ENCODE measurements at regions not wholly inside any gene's neighbourhood (a gene's known extent, or its start where the extent isn't known, plus 50 kb on each side); places are given as distances from the start of the nearest gene placed in this dataset.

DNA sequence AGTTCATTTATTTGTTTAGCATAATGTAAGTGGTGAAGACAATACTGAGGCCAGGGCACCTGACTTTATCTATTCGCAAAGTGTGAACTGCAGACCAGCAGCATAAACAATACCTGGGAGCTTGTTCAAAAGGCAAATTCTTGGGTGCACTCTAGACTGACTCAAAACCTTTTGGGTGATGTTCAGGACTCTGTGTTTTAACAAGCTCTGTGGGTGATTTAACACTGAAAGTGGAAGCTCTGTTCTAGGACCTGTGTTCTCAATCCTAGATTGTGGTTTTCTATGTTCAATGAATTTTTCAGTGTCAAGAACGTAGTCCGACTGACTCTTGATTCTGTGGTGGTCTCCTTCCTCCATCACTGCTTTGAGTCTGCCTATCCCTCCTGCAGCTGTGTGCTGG lies 71.9 kb downstream of the GPR88 start (continued):
- TF ChIP-seq, protein P1, sequence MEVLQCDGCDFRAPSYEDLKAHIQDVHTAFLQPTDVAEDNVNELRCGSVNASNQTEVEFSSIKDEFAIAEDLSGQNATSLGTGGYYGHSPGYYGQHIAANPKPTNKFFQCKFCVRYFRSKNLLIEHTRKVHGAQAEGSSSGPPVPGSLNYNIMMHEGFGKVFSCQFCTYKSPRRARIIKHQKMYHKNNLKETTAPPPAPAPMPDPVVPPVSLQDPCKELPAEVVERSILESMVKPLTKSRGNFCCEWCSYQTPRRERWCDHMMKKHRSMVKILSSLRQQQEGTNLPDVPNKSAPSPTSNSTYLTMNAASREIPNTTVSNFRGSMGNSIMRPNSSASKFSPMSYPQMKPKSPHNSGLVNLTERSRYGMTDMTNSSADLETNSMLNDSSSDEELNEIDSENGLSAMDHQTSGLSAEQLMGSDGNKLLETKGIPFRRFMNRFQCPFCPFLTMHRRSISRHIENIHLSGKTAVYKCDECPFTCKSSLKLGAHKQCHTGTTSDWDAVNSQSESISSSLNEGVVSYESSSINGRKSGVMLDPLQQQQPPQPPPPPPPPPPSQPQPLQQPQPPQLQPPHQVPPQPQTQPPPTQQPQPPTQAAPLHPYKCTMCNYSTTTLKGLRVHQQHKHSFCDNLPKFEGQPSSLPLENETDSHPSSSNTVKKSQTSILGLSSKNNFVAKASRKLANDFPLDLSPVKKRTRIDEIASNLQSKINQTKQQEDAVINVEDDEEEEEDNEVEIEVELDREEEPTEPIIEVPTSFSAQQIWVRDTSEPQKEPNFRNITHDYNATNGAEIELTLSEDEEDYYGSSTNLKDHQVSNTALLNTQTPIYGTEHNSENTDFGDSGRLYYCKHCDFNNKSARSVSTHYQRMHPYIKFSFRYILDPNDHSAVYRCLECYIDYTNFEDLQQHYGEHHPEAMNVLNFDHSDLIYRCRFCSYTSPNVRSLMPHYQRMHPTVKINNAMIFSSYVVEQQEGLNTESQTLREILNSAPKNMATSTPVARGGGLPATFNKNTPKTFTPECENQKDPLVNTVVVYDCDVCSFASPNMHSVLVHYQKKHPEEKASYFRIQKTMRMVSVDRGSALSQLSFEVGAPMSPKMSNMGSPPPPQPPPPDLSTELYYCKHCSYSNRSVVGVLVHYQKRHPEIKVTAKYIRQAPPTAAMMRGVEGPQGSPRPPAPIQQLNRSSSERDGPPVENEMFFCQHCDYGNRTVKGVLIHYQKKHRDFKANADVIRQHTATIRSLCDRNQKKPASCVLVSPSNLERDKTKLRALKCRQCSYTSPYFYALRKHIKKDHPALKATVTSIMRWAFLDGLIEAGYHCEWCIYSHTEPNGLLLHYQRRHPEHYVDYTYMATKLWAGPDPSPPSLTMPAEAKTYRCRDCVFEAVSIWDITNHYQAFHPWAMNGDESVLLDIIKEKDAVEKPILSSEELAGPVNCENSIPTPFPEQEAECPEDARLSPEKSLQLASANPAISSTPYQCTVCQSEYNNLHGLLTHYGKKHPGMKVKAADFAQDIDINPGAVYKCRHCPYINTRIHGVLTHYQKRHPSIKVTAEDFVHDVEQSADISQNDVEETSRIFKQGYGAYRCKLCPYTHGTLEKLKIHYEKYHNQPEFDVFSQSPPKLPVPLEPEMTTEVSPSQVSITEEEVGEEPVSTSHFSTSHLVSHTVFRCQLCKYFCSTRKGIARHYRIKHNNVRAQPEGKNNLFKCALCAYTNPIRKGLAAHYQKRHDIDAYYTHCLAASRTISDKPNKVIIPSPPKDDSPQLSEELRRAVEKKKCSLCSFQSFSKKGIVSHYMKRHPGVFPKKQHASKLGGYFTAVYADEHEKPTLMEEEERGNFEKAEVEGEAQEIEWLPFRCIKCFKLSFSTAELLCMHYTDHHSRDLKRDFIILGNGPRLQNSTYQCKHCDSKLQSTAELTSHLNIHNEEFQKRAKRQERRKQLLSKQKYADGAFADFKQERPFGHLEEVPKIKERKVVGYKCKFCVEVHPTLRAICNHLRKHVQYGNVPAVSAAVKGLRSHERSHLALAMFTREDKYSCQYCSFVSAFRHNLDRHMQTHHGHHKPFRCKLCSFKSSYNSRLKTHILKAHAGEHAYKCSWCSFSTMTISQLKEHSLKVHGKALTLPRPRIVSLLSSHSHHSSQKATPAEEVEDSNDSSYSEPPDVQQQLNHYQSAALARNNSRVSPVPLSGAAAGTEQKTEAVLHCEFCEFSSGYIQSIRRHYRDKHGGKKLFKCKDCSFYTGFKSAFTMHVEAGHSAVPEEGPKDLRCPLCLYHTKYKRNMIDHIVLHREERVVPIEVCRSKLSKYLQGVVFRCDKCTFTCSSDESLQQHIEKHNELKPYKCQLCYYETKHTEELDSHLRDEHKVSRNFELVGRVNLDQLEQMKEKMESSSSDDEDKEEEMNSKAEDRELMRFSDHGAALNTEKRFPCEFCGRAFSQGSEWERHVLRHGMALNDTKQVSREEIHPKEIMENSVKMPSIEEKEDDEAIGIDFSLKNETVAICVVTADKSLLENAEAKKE (CRISPR knock-in tag; IDR thresholded peaks at IDR 0.05) = no peak
- TF ChIP-seq, protein P2, sequence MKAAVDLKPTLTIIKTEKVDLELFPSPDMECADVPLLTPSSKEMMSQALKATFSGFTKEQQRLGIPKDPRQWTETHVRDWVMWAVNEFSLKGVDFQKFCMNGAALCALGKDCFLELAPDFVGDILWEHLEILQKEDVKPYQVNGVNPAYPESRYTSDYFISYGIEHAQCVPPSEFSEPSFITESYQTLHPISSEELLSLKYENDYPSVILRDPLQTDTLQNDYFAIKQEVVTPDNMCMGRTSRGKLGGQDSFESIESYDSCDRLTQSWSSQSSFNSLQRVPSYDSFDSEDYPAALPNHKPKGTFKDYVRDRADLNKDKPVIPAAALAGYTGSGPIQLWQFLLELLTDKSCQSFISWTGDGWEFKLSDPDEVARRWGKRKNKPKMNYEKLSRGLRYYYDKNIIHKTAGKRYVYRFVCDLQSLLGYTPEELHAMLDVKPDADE (IDR thresholded peaks at IDR 0.05) = no peak
- TF ChIP-seq EZH2 (IDR thresholded peaks at IDR 0.05; ENCODE audit: low read depth, unreplicated experiment) (no peak), STAT1 (IDR thresholded peaks at IDR 0.05; ENCODE audit: unreplicated experiment) (no peak), NANOG (IDR thresholded peaks at IDR 0.05; ENCODE audit: borderline replicate concordance) (no peak), ZNF331 (CRISPR knock-in tag; IDR thresholded peaks at IDR 0.05; ENCODE audit: low read depth) (no peak), JUNB (IDR thresholded peaks at IDR 0.05; ENCODE audit: unreplicated experiment) (no peak)
- TF ChIP-seq, protein P3, sequence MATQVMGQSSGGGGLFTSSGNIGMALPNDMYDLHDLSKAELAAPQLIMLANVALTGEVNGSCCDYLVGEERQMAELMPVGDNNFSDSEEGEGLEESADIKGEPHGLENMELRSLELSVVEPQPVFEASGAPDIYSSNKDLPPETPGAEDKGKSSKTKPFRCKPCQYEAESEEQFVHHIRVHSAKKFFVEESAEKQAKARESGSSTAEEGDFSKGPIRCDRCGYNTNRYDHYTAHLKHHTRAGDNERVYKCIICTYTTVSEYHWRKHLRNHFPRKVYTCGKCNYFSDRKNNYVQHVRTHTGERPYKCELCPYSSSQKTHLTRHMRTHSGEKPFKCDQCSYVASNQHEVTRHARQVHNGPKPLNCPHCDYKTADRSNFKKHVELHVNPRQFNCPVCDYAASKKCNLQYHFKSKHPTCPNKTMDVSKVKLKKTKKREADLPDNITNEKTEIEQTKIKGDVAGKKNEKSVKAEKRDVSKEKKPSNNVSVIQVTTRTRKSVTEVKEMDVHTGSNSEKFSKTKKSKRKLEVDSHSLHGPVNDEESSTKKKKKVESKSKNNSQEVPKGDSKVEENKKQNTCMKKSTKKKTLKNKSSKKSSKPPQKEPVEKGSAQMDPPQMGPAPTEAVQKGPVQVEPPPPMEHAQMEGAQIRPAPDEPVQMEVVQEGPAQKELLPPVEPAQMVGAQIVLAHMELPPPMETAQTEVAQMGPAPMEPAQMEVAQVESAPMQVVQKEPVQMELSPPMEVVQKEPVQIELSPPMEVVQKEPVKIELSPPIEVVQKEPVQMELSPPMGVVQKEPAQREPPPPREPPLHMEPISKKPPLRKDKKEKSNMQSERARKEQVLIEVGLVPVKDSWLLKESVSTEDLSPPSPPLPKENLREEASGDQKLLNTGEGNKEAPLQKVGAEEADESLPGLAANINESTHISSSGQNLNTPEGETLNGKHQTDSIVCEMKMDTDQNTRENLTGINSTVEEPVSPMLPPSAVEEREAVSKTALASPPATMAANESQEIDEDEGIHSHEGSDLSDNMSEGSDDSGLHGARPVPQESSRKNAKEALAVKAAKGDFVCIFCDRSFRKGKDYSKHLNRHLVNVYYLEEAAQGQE (IDR thresholded peaks at IDR 0.05; ENCODE audit: unreplicated experiment) = no peak
